C4-2B (cell line): ENCODE measurements at regions not wholly inside any gene's neighbourhood (a gene's known extent, or its start where the extent isn't known, plus 50 kb on each side); places are given as distances from the start of the nearest gene placed in this dataset.

Source experiments
- ZFX ChIP-seq: fragments of 450-650 bp; IDR thresholded peaks from 2 replicates; pipeline ENCODE4 v1.6.1; 2017
- TF ChIP-seq, protein P1 (sequence below): fragments of 450-650 bp; conservative IDR thresholded peaks from 2 replicates; pipeline ENCODE4 v1.5.1; 2017; ENCODE audit warnings: mild to moderate bottlenecking

DNA sequence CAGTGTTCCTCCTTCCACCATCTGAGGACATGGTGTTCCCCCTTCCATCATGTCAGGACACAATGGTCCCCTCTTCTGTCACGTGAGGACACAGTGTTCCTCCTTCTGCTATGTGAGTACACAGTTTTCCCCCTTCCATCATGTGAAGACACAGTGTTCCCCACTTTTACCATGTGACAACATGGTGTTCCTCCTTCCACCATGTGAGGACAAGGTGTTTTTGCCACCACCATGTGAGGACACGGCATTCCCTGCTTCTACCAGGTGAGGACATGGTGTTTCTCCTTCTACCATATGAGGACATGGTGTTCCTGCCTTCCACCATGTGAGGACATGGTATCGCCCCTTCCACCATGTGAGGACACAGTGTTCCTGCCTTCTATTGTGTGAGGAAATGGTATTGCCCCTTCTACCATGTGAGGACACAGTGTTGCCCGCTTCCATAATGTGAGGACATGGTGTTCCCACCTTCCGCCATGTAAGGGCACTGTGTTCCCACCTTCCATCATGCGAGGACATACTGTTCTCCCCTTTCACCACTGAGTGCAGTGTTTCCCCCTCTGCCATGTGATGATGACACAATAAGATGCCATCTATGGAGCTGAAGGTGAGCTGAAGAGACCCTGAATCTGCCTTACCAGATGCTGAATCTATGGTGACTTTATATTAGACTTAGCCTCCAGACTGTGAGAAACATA is 132.3 kb downstream of the FCRL5 start:
- TF ChIP-seq, protein P1, sequence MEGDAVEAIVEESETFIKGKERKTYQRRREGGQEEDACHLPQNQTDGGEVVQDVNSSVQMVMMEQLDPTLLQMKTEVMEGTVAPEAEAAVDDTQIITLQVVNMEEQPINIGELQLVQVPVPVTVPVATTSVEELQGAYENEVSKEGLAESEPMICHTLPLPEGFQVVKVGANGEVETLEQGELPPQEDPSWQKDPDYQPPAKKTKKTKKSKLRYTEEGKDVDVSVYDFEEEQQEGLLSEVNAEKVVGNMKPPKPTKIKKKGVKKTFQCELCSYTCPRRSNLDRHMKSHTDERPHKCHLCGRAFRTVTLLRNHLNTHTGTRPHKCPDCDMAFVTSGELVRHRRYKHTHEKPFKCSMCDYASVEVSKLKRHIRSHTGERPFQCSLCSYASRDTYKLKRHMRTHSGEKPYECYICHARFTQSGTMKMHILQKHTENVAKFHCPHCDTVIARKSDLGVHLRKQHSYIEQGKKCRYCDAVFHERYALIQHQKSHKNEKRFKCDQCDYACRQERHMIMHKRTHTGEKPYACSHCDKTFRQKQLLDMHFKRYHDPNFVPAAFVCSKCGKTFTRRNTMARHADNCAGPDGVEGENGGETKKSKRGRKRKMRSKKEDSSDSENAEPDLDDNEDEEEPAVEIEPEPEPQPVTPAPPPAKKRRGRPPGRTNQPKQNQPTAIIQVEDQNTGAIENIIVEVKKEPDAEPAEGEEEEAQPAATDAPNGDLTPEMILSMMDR = no peak
- TF ChIP-seq ZFX = no peak
